Right lobe of liver (tissue), 4 donors: ENCODE measurements at regions not wholly inside any gene's neighbourhood (a gene's known extent, or its start where the extent isn't known, plus 50 kb on each side); places are given as distances from the start of the nearest gene placed in this dataset.

Experiments
- POLR2A ChIP-seq: fragments of 450-650 bp; IDR thresholded peaks from one replicate; pipeline ENCODE4 v1.6.1; 2017; ENCODE audit warnings: antibody characterized with exemption, mild to moderate bottlenecking
- TF ChIP-seq, protein P1 (sequence below), 4 donors: fragments of 200-600 bp in 3 of 4; fragments of 450-650 bp in 1 of 4; IDR thresholded peaks; one replicate each; pipeline versions ENCODE4 v1.5.1 to v1.8.0; 2016 to 2022; ENCODE audit warnings: antibody characterized with exemption in 4 of 4, mild to moderate bottlenecking in 2 of 4
- donor health status: DM: no; HTN: no; CAD: no.
- donor health status: DM: no; HTN: no; CAD: no.
- donor health status: DM: no; HTN: yes; CAD: no.

DNA sequence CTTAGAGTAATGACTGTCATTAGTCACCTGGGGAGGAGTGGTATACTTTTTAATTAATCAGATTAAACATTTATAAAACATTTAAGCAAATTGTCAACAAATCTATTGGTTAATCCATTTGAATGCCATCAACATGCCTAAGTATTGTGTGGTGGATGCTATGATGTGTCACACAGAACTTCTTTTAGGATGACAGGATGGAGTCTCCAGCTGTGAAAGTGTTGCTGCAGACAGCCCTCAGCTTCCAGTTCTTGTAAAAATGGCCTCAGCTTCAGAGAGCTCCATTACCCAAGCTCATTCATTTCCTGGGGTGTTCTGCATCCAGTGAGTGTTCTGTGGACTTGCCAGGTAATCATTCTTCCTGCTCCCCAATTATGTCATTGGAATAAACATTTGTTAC, 74.3 kb upstream of the CLNK start:
- TF ChIP-seq, protein P1, sequence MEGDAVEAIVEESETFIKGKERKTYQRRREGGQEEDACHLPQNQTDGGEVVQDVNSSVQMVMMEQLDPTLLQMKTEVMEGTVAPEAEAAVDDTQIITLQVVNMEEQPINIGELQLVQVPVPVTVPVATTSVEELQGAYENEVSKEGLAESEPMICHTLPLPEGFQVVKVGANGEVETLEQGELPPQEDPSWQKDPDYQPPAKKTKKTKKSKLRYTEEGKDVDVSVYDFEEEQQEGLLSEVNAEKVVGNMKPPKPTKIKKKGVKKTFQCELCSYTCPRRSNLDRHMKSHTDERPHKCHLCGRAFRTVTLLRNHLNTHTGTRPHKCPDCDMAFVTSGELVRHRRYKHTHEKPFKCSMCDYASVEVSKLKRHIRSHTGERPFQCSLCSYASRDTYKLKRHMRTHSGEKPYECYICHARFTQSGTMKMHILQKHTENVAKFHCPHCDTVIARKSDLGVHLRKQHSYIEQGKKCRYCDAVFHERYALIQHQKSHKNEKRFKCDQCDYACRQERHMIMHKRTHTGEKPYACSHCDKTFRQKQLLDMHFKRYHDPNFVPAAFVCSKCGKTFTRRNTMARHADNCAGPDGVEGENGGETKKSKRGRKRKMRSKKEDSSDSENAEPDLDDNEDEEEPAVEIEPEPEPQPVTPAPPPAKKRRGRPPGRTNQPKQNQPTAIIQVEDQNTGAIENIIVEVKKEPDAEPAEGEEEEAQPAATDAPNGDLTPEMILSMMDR (IDR thresholded peaks at IDR 0.05) = no peak
- TF ChIP-seq POLR2A = no peak
